SU-DHL-6 (cell line): ENCODE measurements at regions not wholly inside any gene's neighbourhood (a gene's known extent, or its start where the extent isn't known, plus 50 kb on each side); places are given as distances from the start of the nearest gene placed in this dataset.

Experiments used
- H2AFZ ChIP-seq: fragments of 200-600 bp; sonication (generic); 2 replicates; pipeline ENCODE4 v1.6.1; 2014; ENCODE audit warnings: low read depth, mild to moderate bottlenecking, moderate library complexity, mixed read lengths, antibody characterized with exemption, low read length; ENCODE audit not compliant: severe bottlenecking
- H3F3A ChIP-seq: fragments of 200-600 bp; shearing (Covaris generic); 2 replicates; pipeline ENCODE4 v1.6.0; 2016; ENCODE audit warnings: antibody characterized with exemption, mild to moderate bottlenecking; ENCODE audit not compliant: insufficient read depth
- H3K27ac ChIP-seq: fragments of 200-600 bp; sonication (generic); 2 replicates; pipeline ENCODE4 v1.5.1; 2016; ENCODE audit warnings: low read depth, mild to moderate bottlenecking, low read length, moderate library complexity, mixed read lengths
- H3K27me3 ChIP-seq: fragments of 200-600 bp; sonication (generic), shearing (Covaris generic); 2 replicates; pipeline ENCODE4 v1.6.0; 2014; ENCODE audit warnings: mild to moderate bottlenecking, low read length
- H3K36me3 ChIP-seq: fragments of 200-600 bp; sonication (generic); 2 replicates; pipeline ENCODE4 v1.6.1; 2014; ENCODE audit warnings: mild to moderate bottlenecking, low read length, mixed read lengths
- H3K4me2 ChIP-seq: fragments of 300-600, 200-600 bp; shearing (Covaris generic), sonication (generic); 2 replicates; pipeline ENCODE4 v1.6.0; 2014; ENCODE audit warnings: low read length, low read depth, mild to moderate bottlenecking; ENCODE audit not compliant: poor library complexity, severe bottlenecking
- H3K4me3 ChIP-seq: fragments of 200-600 bp; sonication (generic); 2 replicates; pipeline ENCODE4 v1.5.1; 2014; ENCODE audit warnings: antibody characterized with exemption, low read length, mild to moderate bottlenecking, mixed read lengths; ENCODE audit not compliant: insufficient read depth, poor library complexity, severe bottlenecking
- H3K79me2 ChIP-seq: fragments of 200-600 bp; sonication (generic); 2 replicates; pipeline ENCODE4 v1.6.1; 2014; ENCODE audit warnings: mild to moderate bottlenecking, low read length, moderate library complexity; ENCODE audit not compliant: insufficient read depth
- H3K9ac ChIP-seq: fragments of 200-600 bp; sonication (generic); 2 replicates; pipeline ENCODE4 v1.7.0; 2014; ENCODE audit warnings: mild to moderate bottlenecking, low read length
- H3K9me2 ChIP-seq: fragments of 200-600 bp; sonication (generic); replicated peaks from 2 replicates; pipeline ENCODE4 v1.6.1; 2014; ENCODE audit warnings: low read length; ENCODE audit not compliant: insufficient read depth
- H3K9me3 ChIP-seq: fragments of 200-600 bp; sonication (generic); 2 replicates; pipeline ENCODE4 v1.6.1; 2014; ENCODE audit warnings: low read length, mixed read lengths; ENCODE audit not compliant: insufficient read depth
- H4K20me1 ChIP-seq: fragments of 200-600 bp; sonication (generic); 2 replicates; pipeline ENCODE4 v1.6.1; 2014; ENCODE audit warnings: low read depth, mild to moderate bottlenecking, antibody characterized with exemption, low read length, moderate library complexity, mixed read lengths
- CTCF ChIP-seq: fragments of 200-600 bp; sonication (generic); IDR thresholded peaks from one replicate; pipeline ENCODE4 v1.5.1; 2017; ENCODE audit warnings: antibody characterized with exemption, mild to moderate bottlenecking, low read length, moderate library complexity; ENCODE audit not compliant: insufficient read depth, poor library complexity, severe bottlenecking
- EZH2phosphoT487 ChIP-seq: fragments of 200-600 bp; sonication (generic), shearing (Covaris generic); conservative IDR thresholded peaks from 2 replicates; pipeline ENCODE4 v1.6.1; 2018; ENCODE audit warnings: mild to moderate bottlenecking, antibody characterized with exemption, low read length, moderate library complexity, mixed read lengths

GRCh38 chr9:119852390-119852789 lies 483.2 kb upstream of the BRINP1 start:
- TF ChIP-seq CTCF (no peak), EZH2phosphoT487 (no peak)
- Histone ChIP-seq H3K79me2 (no peaks in the 10 kb centered on the region), H4K20me1 (no peaks in the 10 kb centered on the region), H2AFZ (no peak overlapping the region), H3K4me3 (no peak overlapping the region), H3K4me2 (no peak overlapping the region), H3K9me3 (0 out of 2 replicates have a peak, but pooled peaks cover under 1% of the 10 kb centered on the region), H3K27ac (no peak overlapping the region), H3F3A (no peaks in the 10 kb centered on the region), H3K27me3 (no peaks in the 10 kb centered on the region), H3K9me2 (no peaks in the 10 kb centered on the region), H3K9ac (no peak overlapping the region), H3K36me3 (0 out of 2 replicates have a peak, but pooled peaks cover 2% of the 10 kb centered on the region)

- Histone ChIP-seq H3K9me2 (no peaks in the 10 kb centered on the region), H3K4me2 (no peak overlapping the region), H3K79me2 (no peaks in the 10 kb centered on the region), H3K9ac (no peak overlapping the region), H3K36me3 (no peaks in the 10 kb centered on the region), H4K20me1 (no peaks in the 10 kb centered on the region), H3K27ac (no peak overlapping the region), H3K27me3 (no peaks in the 10 kb centered on the region), H3F3A (no peaks in the 10 kb centered on the region), H3K9me3 (peaks cover 8% of the 10 kb centered on the region; the same call in 1 of the 2 replicates), H2AFZ (no peak overlapping the region), H3K4me3 (no peak overlapping the region)
- TF ChIP-seq EZH2phosphoT487: no peak
- TF ChIP-seq CTCF: no peak
These were observed 475.2 kb upstream of the BRINP1 start for GRCh38 chr9:119844431-119844830.

GRCh38 chr9:119841016-119841415 lies 471.8 kb upstream of the BRINP1 start:
- Histone ChIP-seq H3K9ac (no peak overlapping the region), H3K4me3 (no peak overlapping the region), H3K36me3 (no peaks in the 10 kb centered on the region), H3K27me3 (no peaks in the 10 kb centered on the region), H3K9me2 (no peaks in the 10 kb centered on the region), H3F3A (no peaks in the 10 kb centered on the region), H3K79me2 (no peaks in the 10 kb centered on the region), H3K4me2 (no peak overlapping the region), H4K20me1 (no peaks in the 10 kb centered on the region), H3K9me3 (no peaks in the 10 kb centered on the region), H3K27ac (no peak overlapping the region), H2AFZ (no peak overlapping the region)
- TF ChIP-seq EZH2phosphoT487: no peak
- no peak for TF ChIP-seq CTCF
